Common myeloid progenitor, CD34-positive (primary cell): ENCODE measurements at regions not wholly inside any gene's neighbourhood (a gene's known extent, or its start where the extent isn't known, plus 50 kb on each side); places are given as distances from the start of the nearest gene placed in this dataset.

Source experiments
- CTCF ChIA-PET: fragments of 350-600 bp; sonication (Branson Sonifier 250); formaldehyde crosslinking; loops from one replicate; lab custom pipeline; 2021; ENCODE audit warnings: antibody characterized with exemption; lab: Charles Lee
- POLR2A ChIA-PET: fragments of 350-600 bp; sonication (Branson Sonifier 250); formaldehyde crosslinking; loops from one replicate; lab custom pipeline; 2021; ENCODE audit warnings: antibody characterized with exemption; lab: Charles Lee
- DNase-seq, 3 donors: peaks; one replicate each; pipeline versions ENCODE4 v3.0.0 to v3.0.0-alpha.2; 2013
- H3K27ac ChIP-seq, 2 experiments: 1 replicate in 1 of 2; 2 replicates in 1 of 2; pipeline ENCODE4 v1.7.0; 2013; ENCODE audit warnings: inconsistent platforms in 2 of 2, low read length in 2 of 2, mild to moderate bottlenecking in 2 of 2, low read depth in 1 of 2, moderate library complexity in 1 of 2; ENCODE audit not compliant: severe bottlenecking in 2 of 2, insufficient read depth in 1 of 2, poor library complexity in 1 of 2
- H3K27me3 ChIP-seq, 5 experiments: replicated peaks in 2 of 5; 1 replicate in 3 of 5; 2 replicates in 2 of 5; pipeline versions ENCODE4 v1.6.1 to v1.7.0; 2013; ENCODE audit warnings: low read length in 4 of 5, mild to moderate bottlenecking in 2 of 5, moderate library complexity in 2 of 5, inconsistent platforms in 1 of 5; ENCODE audit not compliant: insufficient read depth in 5 of 5, control insufficient read depth in 4 of 5
- H3K36me3 ChIP-seq, 4 experiments: 1 replicate in 2 of 4; 2 replicates in 2 of 4; pipeline versions ENCODE4 v1.6.1 to v1.7.0; 2013; ENCODE audit warnings: low read length in 3 of 4, control low read depth in 1 of 4, mild to moderate bottlenecking in 1 of 4; ENCODE audit not compliant: control insufficient read depth in 4 of 4, insufficient read depth in 4 of 4
- H3K4me1 ChIP-seq, 4 experiments: 1 replicate in 3 of 4; 2 replicates in 1 of 4; pipeline versions ENCODE4 v1.6.1 to v1.7.1; 2013; ENCODE audit warnings: low read length in 3 of 4, mild to moderate bottlenecking in 3 of 4, control low read depth in 1 of 4, inconsistent platforms in 1 of 4, moderate library complexity in 1 of 4; ENCODE audit not compliant: control insufficient read depth in 4 of 4, insufficient read depth in 4 of 4; ENCODE audit errors: control extremely low read depth in 1 of 4
- H3K4me3 ChIP-seq, 7 experiments: 1 replicate in 4 of 7; 2 replicates in 3 of 7; pipeline versions ENCODE4 v1.5.1 to v1.7.0; 2013; ENCODE audit warnings: mild to moderate bottlenecking in 7 of 7, low read length in 6 of 7, moderate library complexity in 6 of 7, inconsistent platforms in 2 of 7, low read depth in 2 of 7, control low read depth in 1 of 7; ENCODE audit not compliant: insufficient read depth in 4 of 7, control insufficient read depth in 1 of 7; ENCODE audit errors: extremely low read depth in 1 of 7
- H3K9me3 ChIP-seq, 5 experiments: 1 replicate in 4 of 5; 2 replicates in 1 of 5; pipeline versions ENCODE4 v1.6.1 to v1.7.1; 2013; ENCODE audit warnings: low read length in 4 of 5, mild to moderate bottlenecking in 2 of 5, inconsistent platforms in 1 of 5, low read depth in 1 of 5, moderate library complexity in 1 of 5; ENCODE audit not compliant: control insufficient read depth in 4 of 5, insufficient read depth in 2 of 5; ENCODE audit errors: control extremely low read depth in 1 of 5
- WGBS: methylation state at CpG from one replicate; pipeline ENCODE4 v1.1.5; 2013; ENCODE audit not compliant: insufficient coverage; 5-methylcytosine and 5-hydroxymethylcytosine counted together

DNA sequence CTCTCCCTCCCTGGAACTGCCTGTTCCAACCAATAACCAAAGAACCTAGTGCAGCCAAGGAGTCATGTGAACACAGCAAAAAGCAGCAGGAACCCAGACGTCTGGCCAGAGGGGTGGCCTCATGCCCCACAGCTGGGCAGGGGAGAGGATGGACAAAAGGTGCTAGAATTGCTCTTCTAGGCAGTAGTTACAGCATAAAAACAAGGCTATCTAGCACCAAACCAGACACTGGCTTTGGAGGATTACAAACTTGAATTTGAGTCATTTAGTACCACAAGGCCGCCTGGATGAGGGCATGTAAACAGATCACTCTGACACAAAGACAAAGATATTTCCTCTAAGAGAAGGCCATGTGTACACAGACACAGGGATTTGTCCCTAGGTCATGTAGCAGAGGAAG lies 423.3 kb upstream of the MAF start:
- Histone ChIP-seq H3K4me1 (peaks cover 0 to 11% (median 6%) of the 10 kb centered on the region in 4 experiments), H3K27ac (no peak overlapping the region), H3K27me3 (no peaks in the 10 kb centered on the region), H3K4me3 (no peak overlapping the region), H3K9me3 (no peaks in the 10 kb centered on the region), H3K36me3 (no peaks in the 10 kb centered on the region)
- no peak for DNase-seq
- ChIA-PET POLR2A (interaction anchor here (0.6 kb wide), 1 partner anchor 225 kb away, joined by 3 read pairs; no protein-coding TSS in a partner anchor), CTCF (interaction anchor here (0.7 kb wide), 1 partner anchor 12 kb away, joined by 3 read pairs; no protein-coding TSS in a partner anchor)
- WGBS: 78% methylated on average over 1 of the region's 2 CpGs

DNA sequence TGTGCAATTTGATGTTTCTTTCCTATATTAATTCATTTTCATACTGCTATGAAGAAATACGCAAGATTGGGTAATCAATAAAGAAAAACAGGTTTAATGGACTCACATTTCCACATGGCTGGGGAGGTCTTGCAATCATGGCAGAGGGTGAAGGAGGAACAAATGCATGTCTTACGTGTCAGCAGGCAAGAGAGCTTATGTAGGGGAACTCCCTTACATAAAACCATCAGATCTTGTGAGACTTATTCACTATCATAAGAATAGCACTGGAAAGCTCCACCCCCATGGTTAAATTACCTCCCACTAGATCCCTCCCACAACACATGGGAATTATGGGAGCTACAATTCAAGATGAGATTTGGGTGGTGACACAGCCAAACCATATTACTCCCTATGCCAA lies 418.9 kb upstream of the MAF start:
- Histone ChIP-seq H3K4me1 (peaks cover 0 to 6% (median 3%) of the 10 kb centered on the region in 4 experiments), H3K27ac (no peak overlapping the region), H3K9me3 (no peaks in the 10 kb centered on the region), H3K36me3 (no peaks in the 10 kb centered on the region), H3K4me3 (no peak overlapping the region), H3K27me3 (no peaks in the 10 kb centered on the region)
- WGBS: no CpG with 5 or more reads among the region's 2 CpGs
- no peak for DNase-seq
- ChIA-PET CTCF (no interaction called here), POLR2A (interaction anchor here (0.6 kb wide), 1 partner anchor 503 kb away, joined by 3 read pairs; no protein-coding TSS in a partner anchor)

DNA sequence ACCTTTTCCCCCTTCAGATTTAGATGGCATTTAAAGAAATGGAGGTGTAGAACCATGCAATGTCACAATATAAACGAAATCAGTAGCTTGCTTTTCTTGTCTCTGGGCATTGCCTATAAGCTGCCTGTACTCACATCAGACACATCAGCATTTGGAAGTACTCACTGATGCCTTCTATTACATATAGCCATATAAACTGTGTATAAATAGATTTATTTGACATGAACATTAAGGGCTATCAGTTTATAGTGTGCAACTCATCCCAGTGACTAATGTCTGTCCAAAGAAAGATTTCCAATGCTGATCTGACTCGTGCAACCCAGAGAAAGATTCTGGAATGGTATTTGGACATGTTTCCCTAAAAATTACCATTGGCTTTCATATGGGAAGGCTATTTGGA lies 417.9 kb upstream of the MAF start:
- CTCF ChIA-PET: no interaction called here

DNA sequence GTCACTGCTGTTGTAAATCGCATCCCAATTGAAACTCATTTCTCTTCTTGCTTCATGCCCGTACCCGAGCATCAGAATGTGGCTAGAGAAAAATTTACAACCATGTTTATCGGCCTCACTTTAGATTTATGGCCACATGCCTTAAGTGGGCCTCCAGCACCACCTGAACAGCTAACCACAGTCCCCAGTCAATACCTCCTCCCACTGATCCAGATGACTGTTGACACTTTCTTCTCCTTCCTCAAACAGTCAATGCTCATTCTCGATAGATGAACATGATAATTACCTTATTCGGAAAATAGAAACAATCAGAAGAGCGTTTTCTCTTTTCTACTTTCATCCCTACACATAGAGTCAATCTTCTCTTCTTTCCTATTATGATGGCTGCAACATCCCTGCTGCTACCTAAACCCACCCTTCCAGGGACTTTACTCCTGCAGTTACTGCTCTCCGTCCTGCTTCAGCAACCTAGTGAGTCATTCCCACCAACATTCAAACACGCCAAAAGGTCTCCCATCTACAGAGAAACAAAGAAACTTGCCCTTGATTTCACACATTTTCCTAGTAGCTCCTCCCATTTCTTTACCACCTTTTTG lies 416.3 kb upstream of the MAF start:
- Histone ChIP-seq H3K4me1 (peaks cover 0 to 6% (median 3%) of the 10 kb centered on the region in 4 experiments), H3K36me3 (no peaks in the 10 kb centered on the region), H3K27me3 (no peaks in the 10 kb centered on the region), H3K27ac (no peak overlapping the region), H3K4me3 (no peak overlapping the region), H3K9me3 (no peaks in the 10 kb centered on the region)
- peak in 1 of 3 donors; percentile 24 for DNase-seq
- ChIA-PET POLR2A (no interaction called here), CTCF (interaction anchor here (1.1 to 1.3 kb wide), 2 partner anchors 8 to 20 kb away, joined by 3 read pairs; no protein-coding TSS in a partner anchor)
- 36% methylated on average over 8 of the region's 9 CpGs for WGBS

More for the DNA sequence above, 417.9 kb upstream of the MAF start:
- peaks cover 0 to 6% (median 3%) of the 10 kb centered on the region in 4 experiments for H3K4me1 ChIP-seq
- no peaks in the 10 kb centered on the region for H3K36me3 ChIP-seq
- no peak overlapping the region for H3K27ac ChIP-seq
- DNase-seq: no peak
- POLR2A ChIA-PET: no interaction called here
- 100% methylated on average over 1 of the region's 2 CpGs for WGBS
- H3K4me3 ChIP-seq: no peak overlapping the region
- H3K9me3 ChIP-seq: no peaks in the 10 kb centered on the region
- no peaks in the 10 kb centered on the region for H3K27me3 ChIP-seq

DNA sequence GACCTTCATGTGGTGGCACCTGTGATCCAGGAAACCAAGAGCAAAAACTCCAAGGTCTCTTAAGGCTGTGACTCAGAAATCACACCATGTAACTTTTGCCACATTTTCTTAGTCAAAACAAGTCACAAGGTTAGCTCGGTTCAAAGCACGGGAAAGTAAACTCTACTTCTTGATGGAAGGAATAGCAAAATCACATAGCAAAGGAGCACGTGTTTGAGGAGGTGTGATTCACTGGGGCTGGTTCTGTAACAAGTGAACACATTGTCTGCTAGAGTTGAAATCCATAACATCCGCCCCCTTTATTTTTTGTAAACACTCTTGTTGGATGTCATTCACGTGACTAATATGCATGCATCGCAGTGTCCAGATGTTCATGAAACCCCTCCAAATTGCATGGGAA lies 415.0 kb upstream of the MAF start:
- Histone ChIP-seq H3K27ac (no peak overlapping the region), H3K27me3 (no peaks in the 10 kb centered on the region), H3K9me3 (no peaks in the 10 kb centered on the region), H3K4me3 (no peak overlapping the region), H3K36me3 (no peaks in the 10 kb centered on the region), H3K4me1 (peaks cover 0 to 6% (median 3%) of the 10 kb centered on the region in 4 experiments)
- WGBS: 100% methylated on average over 6 of the region's 6 CpGs
- POLR2A ChIA-PET: no interaction called here
- CTCF ChIA-PET: no interaction called here
- DNase-seq: no peak

DNA sequence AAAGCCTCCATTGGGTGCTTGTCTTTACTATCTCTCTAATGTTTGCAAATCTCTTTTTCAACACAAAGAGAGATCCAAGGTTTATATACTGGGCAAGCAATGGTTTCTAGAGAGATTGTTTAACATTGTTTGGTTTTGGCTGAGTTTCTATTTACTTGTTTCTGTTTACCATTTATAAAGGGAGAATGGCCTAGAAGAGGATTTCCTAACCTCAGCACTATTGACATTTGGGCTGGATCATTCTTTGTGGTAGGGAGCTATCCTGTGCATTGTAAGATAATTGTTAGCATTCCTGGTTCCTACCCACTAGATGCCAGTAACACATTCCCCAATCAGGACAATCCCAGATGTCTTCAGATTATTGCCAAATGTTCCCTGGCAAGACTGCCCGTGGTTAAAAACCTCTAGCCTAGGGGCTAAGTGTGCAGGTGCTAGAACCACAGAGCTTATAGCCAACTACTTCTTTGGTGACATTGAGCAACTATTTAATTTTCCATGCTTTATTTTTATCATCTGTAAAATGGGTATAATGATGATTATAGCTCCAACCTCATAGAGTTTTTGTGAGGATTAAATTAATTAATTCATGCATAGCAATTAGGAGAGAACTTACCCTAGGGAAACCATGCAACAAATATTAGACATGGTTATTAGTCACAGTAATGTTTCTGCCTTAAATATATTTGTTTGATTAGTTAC lies 413.9 kb upstream of the MAF start:
- Histone ChIP-seq H3K36me3 (no peaks in the 10 kb centered on the region), H3K27me3 (no peaks in the 10 kb centered on the region), H3K9me3 (no peaks in the 10 kb centered on the region), H3K4me3 (no peak overlapping the region), H3K4me1 (peaks cover 0 to 6% (median 3%) of the 10 kb centered on the region in 4 experiments), H3K27ac (no peak overlapping the region)
- no peak for DNase-seq
- POLR2A ChIA-PET: no interaction called here
- CTCF ChIA-PET: interaction anchor here (1.3 kb wide), 1 partner anchor 10 kb away, joined by 6 read pairs; no protein-coding TSS in a partner anchor
- 100% methylated on average over 1 of the region's 1 CpG for WGBS

DNA sequence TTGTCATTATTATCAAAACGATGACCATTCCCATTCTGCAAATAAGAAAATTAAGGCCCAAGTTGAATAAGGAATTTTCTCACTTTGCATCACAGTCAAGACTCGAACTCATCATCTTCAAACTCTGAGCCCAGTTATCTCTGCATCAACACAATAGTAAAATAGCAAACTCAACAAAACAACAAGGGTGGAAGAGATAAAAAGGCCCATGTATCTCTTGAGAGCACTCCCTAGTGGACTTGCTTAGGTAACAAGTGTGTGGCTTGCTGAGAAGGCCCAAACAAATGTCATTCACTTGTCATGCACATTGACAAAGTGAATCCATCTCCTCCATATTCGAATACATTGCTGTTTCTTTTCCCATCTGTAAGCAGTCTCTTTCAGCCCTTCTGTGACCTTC lies 412.0 kb upstream of the MAF start:
- H3K4me3 ChIP-seq: no peak overlapping the region
- CTCF ChIA-PET: interaction anchor here (0.6 kb wide), 1 partner anchor 916 kb away, joined by 6 read pairs; no protein-coding TSS in a partner anchor
- POLR2A ChIA-PET: no interaction called here

More for the DNA sequence above, 412.0 kb upstream of the MAF start:
- Histone ChIP-seq H3K27me3 (no peaks in the 10 kb centered on the region), H3K9me3 (no peaks in the 10 kb centered on the region), H3K36me3 (no peaks in the 10 kb centered on the region), H3K27ac (no peak overlapping the region), H3K4me1 (peaks cover 0 to 6% (median 3%) of the 10 kb centered on the region in 4 experiments)
- 100% methylated on average over 3 of the region's 3 CpGs for WGBS
- DNase-seq: no peak
